Stimulated activated effector memory CD8-positive, alpha-beta T cell treated with anti-CD3 and anti-CD28 coated beads, Interleukin-12 subunit alpha, Interleukin-12 subunit beta, amount 100 ng/mL, for 72 hours (primary cell): ENCODE measurements at regions not wholly inside any gene's neighbourhood (a gene's known extent, or its start where the extent isn't known, plus 50 kb on each side); places are given as distances from the start of the nearest gene placed in this dataset.
"Not testable (repeated sequence)": the region's sequence is repeated elsewhere in the genome, so short reads cannot be mapped to it uniquely, and the experiment has no call there.

Experiments
- ATAC-seq: fragments of 150-1000 bp; cut with Tn5 transposase; 2 replicates; pipeline ENCODE4 v1.10.0; 2021
- DNase-seq, 2 donors: peaks; one replicate each; pipeline ENCODE4 v3.0.0; 2021 to 2022; ENCODE audit warnings: low spot score in 2 of 2
- H3K27ac Mint-ChIP-seq: one replicate; pipeline ENCODE4 v1.8.0; 2022; ENCODE audit warnings: mild to moderate bottlenecking, mixed read lengths
- H3K36me3 Mint-ChIP-seq: one replicate; pipeline ENCODE4 v1.8.0; 2022; ENCODE audit warnings: mild to moderate bottlenecking, mixed read lengths
- H3K4me1 Mint-ChIP-seq: one replicate; pipeline ENCODE4 v1.8.0; 2022; ENCODE audit warnings: mixed read lengths
- H3K4me3 Mint-ChIP-seq: one replicate; pipeline ENCODE4 v1.8.0; 2022; ENCODE audit warnings: mild to moderate bottlenecking, mixed read lengths
- H3K9me3 Mint-ChIP-seq: one replicate; pipeline ENCODE4 v1.8.0; 2022; ENCODE audit warnings: mixed read lengths

- no peak for ATAC-seq
- H3K9me3 Mint-ChIP-seq = peaks cover 6% of the 10 kb centered on the region
Observed at GRCh38 chr13:54004026-54004699, 975.5 kb downstream of the OLFM4 start.

DNA sequence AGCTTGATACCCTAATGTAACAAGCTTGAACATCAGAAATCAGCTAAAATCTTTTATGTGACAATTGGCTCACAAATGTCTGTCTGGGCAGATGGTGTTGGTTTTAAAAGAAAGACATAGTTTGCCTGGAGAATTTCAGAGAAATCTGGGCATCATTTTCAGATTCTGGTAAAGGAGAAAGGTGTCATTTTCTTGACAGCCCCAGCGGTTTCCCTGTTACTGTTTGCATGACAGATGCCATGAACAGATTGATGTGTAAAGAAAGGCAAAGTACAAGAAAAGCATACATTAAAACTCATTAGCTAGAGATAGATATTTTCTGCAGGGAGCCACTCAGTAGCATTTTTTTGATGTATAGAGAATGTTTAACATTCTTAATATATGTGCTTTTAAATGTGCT, 987.9 kb downstream of the OLFM4 start:
- H3K27ac Mint-ChIP-seq = no peak overlapping the region
- H3K9me3 Mint-ChIP-seq = peaks cover 25% of the 10 kb centered on the region
- H3K4me3 Mint-ChIP-seq = no peak overlapping the region
- DNase-seq (no peak), ATAC-seq (no peak)
- no peaks in the 10 kb centered on the region for H3K36me3 Mint-ChIP-seq
- no peaks in the 10 kb centered on the region for H3K4me1 Mint-ChIP-seq

More at GRCh38 chr13:54004026-54004699, 975.5 kb downstream of the OLFM4 start:
- DNase-seq = no peak
- Mint-ChIP-seq H3K4me3 (no peak overlapping the region), H3K4me1 (no peaks in the 10 kb centered on the region), H3K27ac (no peak overlapping the region), H3K36me3 (no peaks in the 10 kb centered on the region)

DNA sequence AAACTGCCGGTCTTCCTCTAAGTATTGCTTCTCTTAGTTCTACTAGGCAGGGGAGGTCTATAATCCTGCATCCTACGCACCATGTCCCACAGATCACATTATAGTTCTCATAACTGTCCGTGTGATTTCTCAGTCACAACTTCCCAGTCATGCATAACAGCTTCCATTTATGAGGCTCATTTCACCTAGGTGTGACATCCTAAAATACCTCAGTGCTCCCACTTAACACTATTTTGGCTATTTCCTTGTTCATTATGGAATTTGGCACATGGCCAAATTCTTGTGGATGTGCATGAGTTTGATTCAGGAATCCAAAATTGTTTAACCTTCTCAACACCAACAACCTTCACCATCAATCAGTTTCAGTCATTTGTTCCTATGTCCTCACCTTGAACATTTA, 989.9 kb downstream of the OLFM4 start:
- ATAC-seq (no peak), DNase-seq (no peak)
- Mint-ChIP-seq H3K9me3 (peaks cover 22% of the 10 kb centered on the region), H3K27ac (no peak overlapping the region), H3K4me3 (no peak overlapping the region), H3K36me3 (no peaks in the 10 kb centered on the region), H3K4me1 (no peaks in the 10 kb centered on the region)

GRCh38 chr13:54029226-54029625, 1000.6 kb downstream of the OLFM4 start:
- Mint-ChIP-seq H3K9me3 (peaks cover 21% of the 10 kb centered on the region), H3K4me1 (no peaks in the 10 kb centered on the region), H3K4me3 (no peak overlapping the region), H3K36me3 (no peaks in the 10 kb centered on the region), H3K27ac (no peak overlapping the region)
- DNase-seq = no peak
- ATAC-seq = no peak

GRCh38 chr13:54029720-54030119, 1001.1 kb downstream of the OLFM4 start:
- Mint-ChIP-seq H3K36me3 (no peaks in the 10 kb centered on the region), H3K4me1 (no peaks in the 10 kb centered on the region), H3K27ac (no peak overlapping the region), H3K4me3 (no peak overlapping the region), H3K9me3 (peaks cover 21% of the 10 kb centered on the region)
- DNase-seq (no peak), ATAC-seq (no peak)

DNA sequence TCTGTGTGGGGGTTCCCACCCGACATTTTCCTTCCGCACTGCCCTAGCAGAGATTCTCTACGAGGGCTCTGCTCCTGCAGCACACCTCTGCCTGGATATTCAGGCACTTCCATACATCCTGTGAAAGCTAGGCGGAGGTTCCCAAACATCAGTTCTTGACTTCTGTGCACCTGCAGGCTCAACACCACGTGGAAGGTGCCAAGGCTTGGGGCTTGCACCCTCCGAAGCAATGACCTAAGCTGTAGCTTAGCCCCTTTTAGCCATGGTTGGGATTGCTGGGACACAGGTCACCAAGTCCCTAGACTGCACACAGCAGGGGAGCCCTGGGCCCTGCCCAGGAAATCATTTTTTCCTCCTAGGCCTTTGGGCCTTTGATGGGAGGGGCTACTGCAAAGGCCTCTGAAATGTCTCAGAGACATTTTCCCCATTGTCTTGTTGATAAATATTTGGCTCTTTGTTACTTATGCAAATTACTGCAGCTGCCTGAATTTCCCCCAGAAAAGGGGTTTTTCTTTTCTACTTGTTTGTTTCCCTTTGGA, 1004.8 kb downstream of the OLFM4 start:
- Mint-ChIP-seq H3K9me3 (peaks cover 12% of the 10 kb centered on the region), H3K4me3 (no peak overlapping the region), H3K4me1 (no peaks in the 10 kb centered on the region), H3K27ac (no peak overlapping the region), H3K36me3 (no peaks in the 10 kb centered on the region)
- no peak for ATAC-seq
- no peak for DNase-seq

GRCh38 chr13:54034047-54034446, 1005.4 kb downstream of the OLFM4 start:
- Mint-ChIP-seq H3K27ac (no peak overlapping the region), H3K36me3 (no peaks in the 10 kb centered on the region), H3K4me1 (no peaks in the 10 kb centered on the region), H3K9me3 (peaks cover 9% of the 10 kb centered on the region), H3K4me3 (no peak overlapping the region)
- DNase-seq (no peak), ATAC-seq (no peak)

- not testable (repeated sequence) for ATAC-seq, H3K4me1 Mint-ChIP-seq, H3K4me3 Mint-ChIP-seq, H3K36me3 Mint-ChIP-seq, H3K27ac Mint-ChIP-seq, DNase-seq
- H3K9me3 Mint-ChIP-seq = peaks cover 10% of the 10 kb centered on the region
Observed at GRCh38 chr13:54057416-54057815, 1028.8 kb downstream of the OLFM4 start.

GRCh38 chr13:54069958-54070357, 1041.3 kb downstream of the OLFM4 start:
- H3K9me3 Mint-ChIP-seq = peaks cover 21% of the 10 kb centered on the region
- not testable (repeated sequence) for H3K4me1 Mint-ChIP-seq, H3K27ac Mint-ChIP-seq, ATAC-seq, DNase-seq, H3K4me3 Mint-ChIP-seq, H3K36me3 Mint-ChIP-seq

GRCh38 chr13:54077569-54077968, 1049.0 kb downstream of the OLFM4 start:
- H3K9me3 Mint-ChIP-seq = peaks cover 3% of the 10 kb centered on the region
- H3K27ac Mint-ChIP-seq = no peak overlapping the region
- H3K4me1 Mint-ChIP-seq = no peaks in the 10 kb centered on the region
- H3K4me3 Mint-ChIP-seq = no peak overlapping the region
- DNase-seq (no peak), ATAC-seq (no peak)
- H3K36me3 Mint-ChIP-seq = no peaks in the 10 kb centered on the region

- peaks cover 3% of the 10 kb centered on the region for H3K9me3 Mint-ChIP-seq
- no peak overlapping the region for H3K4me3 Mint-ChIP-seq
- H3K4me1 Mint-ChIP-seq = no peaks in the 10 kb centered on the region
- ATAC-seq = no peak
- H3K27ac Mint-ChIP-seq = no peak overlapping the region
- no peak for DNase-seq
- H3K36me3 Mint-ChIP-seq = no peaks in the 10 kb centered on the region
Observed at GRCh38 chr13:54078271-54078870, 1049.8 kb downstream of the OLFM4 start.

DNA sequence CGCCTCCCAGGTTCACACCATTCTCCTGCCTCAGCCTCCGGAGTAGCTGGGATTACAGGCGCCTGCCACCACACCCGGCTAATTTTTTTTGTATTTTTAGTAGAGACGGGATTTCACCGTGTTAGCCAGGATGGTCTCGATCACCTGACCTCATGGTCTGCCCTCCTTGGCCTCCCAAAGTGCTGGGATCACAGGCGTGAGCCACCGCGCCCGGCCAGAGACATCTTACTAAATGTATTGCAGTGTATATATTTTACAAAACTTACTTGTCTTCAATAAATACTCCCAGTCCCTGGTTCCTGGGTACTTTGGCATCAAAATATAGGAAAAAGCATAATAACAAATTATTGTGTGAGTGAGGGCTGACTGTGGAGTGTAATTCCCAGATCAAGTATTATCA, 1053.7 kb downstream of the OLFM4 start:
- H3K27ac Mint-ChIP-seq, H3K4me3 Mint-ChIP-seq, H3K36me3 Mint-ChIP-seq, DNase-seq, H3K4me1 Mint-ChIP-seq, ATAC-seq, H3K9me3 Mint-ChIP-seq: not testable (repeated sequence)

- Mint-ChIP-seq H3K27ac (no peak overlapping the region), H3K4me3 (no peak overlapping the region), H3K36me3 (no peaks in the 10 kb centered on the region), H3K4me1 (no peaks in the 10 kb centered on the region), H3K9me3 (peaks cover 21% of the 10 kb centered on the region)
- DNase-seq = no peak
- ATAC-seq = no peak
Observed at GRCh38 chr13:54091884-54092283, 1063.3 kb downstream of the OLFM4 start.

DNA sequence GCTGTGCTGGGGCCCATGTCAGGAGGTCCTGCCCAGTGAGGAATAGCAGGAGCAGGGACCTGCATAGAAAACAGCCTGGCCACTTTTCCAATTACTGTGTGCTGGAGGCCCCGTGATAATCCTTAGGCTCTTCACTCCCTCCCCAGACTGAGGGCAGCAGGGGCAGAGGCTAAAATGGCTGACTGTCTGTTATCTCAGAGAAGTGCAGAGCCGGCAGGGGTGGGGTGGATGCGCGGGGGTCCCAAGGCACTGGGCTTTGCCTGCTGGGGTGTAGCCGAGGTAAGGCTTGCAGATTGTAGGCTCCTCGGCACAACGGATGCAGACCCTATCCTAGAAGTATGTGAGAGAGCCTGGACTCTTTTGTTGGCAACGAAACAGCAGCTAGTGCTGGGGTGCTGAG, 1064.1 kb downstream of the OLFM4 start:
- Mint-ChIP-seq H3K27ac (no peak overlapping the region), H3K4me1 (no peaks in the 10 kb centered on the region), H3K36me3 (no peaks in the 10 kb centered on the region), H3K4me3 (no peak overlapping the region), H3K9me3 (peaks cover 19% of the 10 kb centered on the region)
- ATAC-seq = no peak
- no peak for DNase-seq

DNA sequence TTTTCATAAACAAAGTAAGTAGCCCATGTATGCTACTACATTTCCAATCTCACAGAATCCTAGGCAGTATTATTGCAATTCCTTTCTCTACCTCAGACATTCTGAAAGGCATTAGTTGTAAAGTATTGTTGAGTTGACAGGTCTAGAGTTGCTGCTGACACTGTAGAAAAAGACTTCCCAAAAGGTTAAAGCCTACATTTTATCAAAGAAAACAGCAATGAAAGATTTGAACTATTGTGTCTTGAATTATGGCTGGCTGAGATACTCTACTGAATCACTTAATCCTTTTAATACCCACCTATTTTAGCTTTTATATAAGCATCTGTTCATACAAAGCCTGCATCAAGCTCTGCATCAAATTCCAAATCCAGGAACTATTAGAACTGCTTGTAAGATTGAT, 1082.0 kb downstream of the OLFM4 start:
- no peak for ATAC-seq

GRCh38 chr13:54124700-54125099, 1096.1 kb downstream of the OLFM4 start:
- no peaks in the 10 kb centered on the region for H3K4me1 Mint-ChIP-seq
- no peak for DNase-seq
- H3K27ac Mint-ChIP-seq = no peak overlapping the region
- ATAC-seq = no peak
- H3K36me3 Mint-ChIP-seq = no peaks in the 10 kb centered on the region
- no peak overlapping the region for H3K4me3 Mint-ChIP-seq
- H3K9me3 Mint-ChIP-seq = peaks cover 27% of the 10 kb centered on the region

More for the DNA sequence above, 1082.0 kb downstream of the OLFM4 start:
- H3K9me3 Mint-ChIP-seq = peaks cover 18% of the 10 kb centered on the region
- H3K4me1 Mint-ChIP-seq = no peaks in the 10 kb centered on the region
- H3K36me3 Mint-ChIP-seq = no peaks in the 10 kb centered on the region
- no peak overlapping the region for H3K27ac Mint-ChIP-seq
- H3K4me3 Mint-ChIP-seq = no peak overlapping the region
- no peak for DNase-seq
